NB4 (cell line): ENCODE measurements at regions not wholly inside any gene's neighbourhood (a gene's known extent, or its start where the extent isn't known, plus 50 kb on each side); places are given as distances from the start of the nearest gene placed in this dataset.

Experiments used
- DNase-seq: peaks from one replicate; pipeline ENCODE4 v3.0.0; 2010; ENCODE audit warnings: low read depth
- H3K4me3 ChIP-seq: one replicate; pipeline ENCODE4 v1.5.1; 2011; ENCODE audit warnings: mild to moderate bottlenecking, low read depth, low read length, moderate library complexity
- CTCF ChIP-seq: IDR thresholded peaks from one replicate; pipeline ENCODE4 v1.5.1; 2012; ENCODE audit warnings: low read depth, low read length
- MYC ChIP-seq: IDR thresholded peaks from 2 replicates; pipeline ENCODE4 v1.6.1; 2011; ENCODE audit warnings: low read depth, low read length
- POLR2A ChIP-seq: IDR thresholded peaks from 2 replicates; pipeline ENCODE4 v1.6.1; 2011; ENCODE audit warnings: mild to moderate bottlenecking; ENCODE audit not compliant: insufficient read length; ENCODE audit errors: extremely low read depth
- TF ChIP-seq, protein P1 (sequence below): IDR thresholded peaks from 2 replicates; pipeline ENCODE4 v1.6.1; 2011; ENCODE audit warnings: low read depth, low read length

GRCh38 chr19:29401712-29402421 is 123.9 kb upstream of the VSTM2B start:
- DNase-seq = no peak
- TF ChIP-seq POLR2A = no peak
- TF ChIP-seq, protein P1, sequence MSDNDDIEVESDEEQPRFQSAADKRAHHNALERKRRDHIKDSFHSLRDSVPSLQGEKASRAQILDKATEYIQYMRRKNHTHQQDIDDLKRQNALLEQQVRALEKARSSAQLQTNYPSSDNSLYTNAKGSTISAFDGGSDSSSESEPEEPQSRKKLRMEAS = no peak
- TF ChIP-seq CTCF = no peak
- no peak overlapping the region for H3K4me3 ChIP-seq

GRCh38 chr19:29402563-29402962 is 123.2 kb upstream of the VSTM2B start:
- no peak for TF ChIP-seq MYC
- no peak for TF ChIP-seq CTCF
- no peak for DNase-seq
- no peak overlapping the region for H3K4me3 ChIP-seq

GRCh38 chr19:29404015-29404414 is 121.8 kb upstream of the VSTM2B start:
- no peak for DNase-seq
- TF ChIP-seq MYC (no peak), POLR2A (no peak), CTCF (no peak)
- TF ChIP-seq, protein P1 = no peak
- no peak overlapping the region for H3K4me3 ChIP-seq

GRCh38 chr19:29404951-29405727 is 120.7 kb upstream of the VSTM2B start:
- H3K4me3 ChIP-seq = no peak overlapping the region
- TF ChIP-seq CTCF = no peak
- no peak for TF ChIP-seq MYC
- TF ChIP-seq, protein P1 = no peak
- TF ChIP-seq POLR2A = no peak
- DNase-seq = no peak

DNA sequence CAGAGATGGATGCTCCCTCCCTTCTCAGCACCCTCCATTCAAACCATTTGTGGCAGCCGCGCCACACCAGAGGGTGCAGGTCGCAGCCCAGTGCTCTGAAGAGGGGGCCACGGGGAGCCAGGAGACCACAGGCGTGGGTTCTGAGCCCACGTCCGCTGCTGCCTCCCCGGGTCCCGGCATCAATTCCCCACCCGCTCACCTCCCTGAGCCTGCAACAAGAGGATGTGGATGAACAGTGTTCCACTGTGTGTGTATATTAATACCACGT is 120.1 kb upstream of the VSTM2B start:
- TF ChIP-seq, protein P1 = no peak
- TF ChIP-seq MYC (no peak), POLR2A (no peak), CTCF (no peak)
- no peak for DNase-seq

More for the DNA sequence above, 120.1 kb upstream of the VSTM2B start:
- no peak overlapping the region for H3K4me3 ChIP-seq
